ENCODE measurements at regions not wholly inside any gene's neighbourhood (a gene's known extent, or its start where the extent isn't known, plus 50 kb on each side); places are given as distances from the start of the nearest gene placed in this dataset.

DNA sequence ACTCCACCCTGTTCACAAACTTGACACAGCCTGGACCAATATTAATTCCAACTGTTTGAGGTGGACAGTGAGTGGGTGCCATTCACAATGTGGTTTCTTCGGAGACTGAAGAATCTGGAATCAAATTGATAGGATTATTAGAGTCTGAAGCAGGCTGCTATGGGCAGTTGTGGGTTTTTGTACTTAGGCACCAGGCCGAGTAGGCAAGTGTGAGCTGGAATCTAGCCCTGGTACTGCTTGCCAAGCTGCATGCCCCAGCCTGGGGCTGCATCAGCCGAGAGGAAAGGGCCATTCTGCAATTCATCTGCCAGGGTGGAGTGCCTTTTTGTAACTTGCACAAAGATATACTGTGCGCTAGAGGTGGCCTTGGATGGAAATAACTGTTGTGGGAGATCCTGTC is 654.7 kb upstream of the FANCL start:
- no peaks in the 10 kb centered on the region for H3K9me3 ChIP-seq (ENCODE audit: control insufficient read depth, low read depth, low read length)
- H3K4me3 ChIP-seq (ENCODE audit: low read length) = no peak overlapping the region
- DNase-seq = no peak
- H3K36me3 ChIP-seq (ENCODE audit: control insufficient read depth, insufficient read depth, low read length) = no peaks in the 10 kb centered on the region
- H3K27ac ChIP-seq (ENCODE audit: low read length) = no peak overlapping the region
- no peaks in the 10 kb centered on the region for H3K4me1 ChIP-seq (ENCODE audit: control insufficient read depth, insufficient read depth, low read length)
- WGBS (ENCODE audit: insufficient coverage, low lambda C conversion rate) = 80% methylated on average over 1 of the region's 4 CpGs
- no peaks in the 10 kb centered on the region for H3K27me3 ChIP-seq (ENCODE audit: control insufficient read depth, insufficient read depth, low read length)

DNA sequence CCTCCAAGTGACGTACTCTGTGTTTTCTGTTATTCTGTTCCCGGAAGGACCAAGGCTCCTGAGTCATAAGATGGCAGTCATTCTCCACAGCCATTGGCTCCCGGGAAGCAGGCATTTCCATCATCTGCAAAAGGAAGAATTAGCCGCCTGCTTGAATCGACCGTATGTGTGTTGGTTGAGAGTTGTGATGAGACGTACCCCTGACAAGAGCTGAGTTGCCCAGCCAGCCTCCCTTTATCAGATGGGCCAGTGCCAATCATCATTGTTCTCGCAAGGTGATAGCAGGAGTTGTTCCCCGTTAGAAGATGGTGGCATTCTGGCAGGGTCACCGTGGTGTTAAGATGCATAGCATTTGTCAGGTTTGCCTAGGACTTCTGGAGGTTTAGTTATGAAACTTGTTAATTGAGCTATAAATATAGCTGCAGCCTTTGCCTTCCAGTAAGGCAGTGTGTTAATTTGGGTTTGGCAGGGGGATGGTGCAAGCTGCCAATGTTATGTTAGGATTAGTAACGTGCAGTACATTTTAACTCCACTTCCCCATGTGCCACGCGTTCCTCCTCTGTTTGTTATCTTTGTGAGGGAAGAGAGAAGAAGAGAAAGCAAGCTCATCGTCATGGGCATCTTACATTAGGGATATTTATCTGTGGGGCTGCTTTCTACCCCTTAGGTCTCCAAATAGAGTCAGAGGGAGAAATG is 652.7 kb upstream of the FANCL start:
- Histone ChIP-seq H3K27ac (ENCODE audit: low read length) (no peak overlapping the region), H3K4me3 (ENCODE audit: low read length) (no peak overlapping the region), H3K4me1 (ENCODE audit: control insufficient read depth, insufficient read depth, low read length) (no peaks in the 10 kb centered on the region), H3K36me3 (ENCODE audit: control insufficient read depth, insufficient read depth, low read length) (no peaks in the 10 kb centered on the region), H3K9me3 (ENCODE audit: control insufficient read depth, low read depth, low read length) (no peaks in the 10 kb centered on the region), H3K27me3 (ENCODE audit: control insufficient read depth, insufficient read depth, low read length) (no peaks in the 10 kb centered on the region)
- no CpG with 5 or more reads among the region's 14 CpGs for WGBS (ENCODE audit: insufficient coverage, low lambda C conversion rate)
- no peak for DNase-seq

DNA sequence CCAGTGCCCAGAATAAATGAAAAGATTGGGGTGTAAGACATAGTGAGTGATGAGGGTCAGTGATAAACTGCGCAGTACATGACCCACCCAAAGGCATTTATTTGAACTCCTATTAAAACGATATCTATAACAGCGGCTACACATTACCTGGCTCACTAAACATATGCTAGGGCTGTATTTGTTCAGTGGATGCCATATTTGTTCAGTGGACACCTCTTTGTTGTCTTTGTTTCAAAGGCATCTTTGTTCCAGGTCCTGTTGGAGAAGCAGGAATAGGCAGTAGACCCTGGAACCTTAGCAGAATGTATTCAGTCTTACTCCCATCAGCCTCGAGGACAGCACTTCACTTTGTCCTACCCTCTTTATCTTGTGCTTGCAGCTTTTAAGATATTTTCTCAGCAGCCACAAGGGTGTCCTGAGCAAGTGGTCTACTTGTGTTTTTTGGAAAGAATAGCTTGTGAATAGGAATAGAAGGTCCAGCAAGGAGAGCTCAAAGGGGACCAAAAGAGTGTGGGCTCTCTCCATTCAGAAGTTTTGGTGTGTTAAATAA is 650.8 kb upstream of the FANCL start:
- WGBS (ENCODE audit: insufficient coverage, low lambda C conversion rate) = no CpG with 5 or more reads among the region's 4 CpGs
- H3K27ac ChIP-seq (ENCODE audit: low read length) = no peak overlapping the region
- H3K4me3 ChIP-seq (ENCODE audit: low read length) = no peak overlapping the region
- H3K4me1 ChIP-seq (ENCODE audit: control insufficient read depth, insufficient read depth, low read length) = no peaks in the 10 kb centered on the region
- no peaks in the 10 kb centered on the region for H3K9me3 ChIP-seq (ENCODE audit: control insufficient read depth, low read depth, low read length)
- H3K36me3 ChIP-seq (ENCODE audit: control insufficient read depth, insufficient read depth, low read length) = no peaks in the 10 kb centered on the region
- no peaks in the 10 kb centered on the region for H3K27me3 ChIP-seq (ENCODE audit: control insufficient read depth, insufficient read depth, low read length)
- DNase-seq = no peak

DNA sequence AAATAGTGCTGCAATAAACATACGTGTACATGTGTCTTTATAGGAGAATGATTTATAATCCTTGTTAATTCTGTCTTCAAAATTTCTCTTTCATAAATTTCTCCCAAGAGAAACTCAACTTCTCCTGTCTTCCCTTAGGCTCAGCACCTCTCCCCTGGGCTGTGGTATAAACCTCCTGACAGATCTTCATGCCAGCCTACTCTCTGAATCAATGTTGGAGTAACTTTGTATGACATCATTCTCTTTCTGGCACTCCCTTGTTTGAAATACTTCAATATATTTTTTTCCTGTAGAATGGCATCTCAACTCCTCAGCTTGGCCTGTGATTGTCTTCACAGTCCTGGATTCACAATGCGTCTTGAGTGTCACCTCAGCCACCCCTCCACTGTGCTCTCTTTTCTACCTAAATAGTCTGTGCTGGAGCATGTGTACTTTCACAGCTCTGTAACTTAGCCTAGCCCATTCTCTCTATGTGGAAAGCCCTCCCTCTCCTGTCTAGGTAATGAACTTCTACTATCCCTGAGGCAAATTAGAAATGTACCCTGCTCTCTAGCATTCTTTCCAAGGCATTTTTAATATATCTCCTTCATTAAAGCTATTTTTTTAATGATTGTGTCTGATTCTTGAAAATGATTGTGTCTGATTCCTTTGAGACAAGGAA is 649.9 kb upstream of the FANCL start:
- DNase-seq = no peak
- Histone ChIP-seq H3K9me3 (ENCODE audit: control insufficient read depth, low read depth, low read length) (no peaks in the 10 kb centered on the region), H3K4me1 (ENCODE audit: control insufficient read depth, insufficient read depth, low read length) (no peaks in the 10 kb centered on the region), H3K4me3 (ENCODE audit: low read length) (no peak overlapping the region), H3K36me3 (ENCODE audit: control insufficient read depth, insufficient read depth, low read length) (no peaks in the 10 kb centered on the region), H3K27ac (ENCODE audit: low read length) (no peak overlapping the region), H3K27me3 (ENCODE audit: control insufficient read depth, insufficient read depth, low read length) (no peaks in the 10 kb centered on the region)
- no CpG with 5 or more reads among the region's 2 CpGs for whole genome bisulfite sequencing (ENCODE audit: insufficient coverage, low lambda C conversion rate)

DNA sequence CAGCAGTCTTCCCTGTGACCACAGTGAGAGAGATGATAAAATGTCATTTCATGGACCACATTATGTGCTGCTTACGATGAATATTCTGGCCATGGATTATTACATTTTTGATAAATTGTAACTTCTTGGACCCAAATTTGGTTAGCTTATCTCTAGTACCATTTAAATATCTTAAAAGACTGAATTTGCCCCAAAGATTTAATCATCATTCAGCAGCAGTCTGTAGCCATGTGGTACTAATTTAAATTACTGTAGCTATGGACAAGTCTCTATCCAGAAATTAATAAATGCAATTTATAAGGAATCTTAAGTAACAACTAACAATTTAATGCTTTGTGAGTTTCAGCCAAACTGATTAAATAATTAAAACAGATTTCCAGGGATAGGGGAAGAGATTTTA is 644.9 kb upstream of the FANCL start:
- Histone ChIP-seq H3K4me3 (ENCODE audit: low read length) (no peak overlapping the region), H3K36me3 (ENCODE audit: control insufficient read depth, insufficient read depth, low read length) (no peaks in the 10 kb centered on the region), H3K4me1 (ENCODE audit: control insufficient read depth, insufficient read depth, low read length) (no peaks in the 10 kb centered on the region), H3K27ac (ENCODE audit: low read length) (no peak overlapping the region), H3K27me3 (ENCODE audit: control insufficient read depth, insufficient read depth, low read length) (no peaks in the 10 kb centered on the region), H3K9me3 (ENCODE audit: control insufficient read depth, low read depth, low read length) (no peaks in the 10 kb centered on the region)
- no CpG with 5 or more reads among the region's 1 CpG for WGBS (ENCODE audit: insufficient coverage, low lambda C conversion rate)
- no peak for DNase-seq

DNA sequence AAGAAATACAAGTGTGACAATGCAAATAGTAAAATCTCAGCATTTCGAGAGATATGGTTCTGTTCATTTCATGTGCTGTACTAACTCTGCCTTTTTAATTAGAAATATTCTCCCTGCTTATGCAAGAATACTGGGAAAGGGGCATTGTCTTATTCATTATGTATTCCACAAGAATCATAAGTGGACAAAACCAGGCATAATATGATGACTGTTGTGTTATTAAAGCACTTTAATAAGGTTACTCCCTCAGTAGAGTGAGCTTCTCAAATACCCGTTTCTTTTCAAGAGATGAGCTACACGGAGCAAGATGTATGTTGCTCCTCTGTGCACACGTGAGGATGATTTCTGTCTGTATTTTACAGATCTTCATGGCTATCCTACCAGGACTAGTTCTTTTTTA is 638.7 kb upstream of the FANCL start:
- H3K4me1 ChIP-seq (ENCODE audit: control insufficient read depth, insufficient read depth, low read length) = no peaks in the 10 kb centered on the region
- 100% methylated on average over 1 of the region's 4 CpGs for WGBS (ENCODE audit: insufficient coverage, low lambda C conversion rate)

DNA sequence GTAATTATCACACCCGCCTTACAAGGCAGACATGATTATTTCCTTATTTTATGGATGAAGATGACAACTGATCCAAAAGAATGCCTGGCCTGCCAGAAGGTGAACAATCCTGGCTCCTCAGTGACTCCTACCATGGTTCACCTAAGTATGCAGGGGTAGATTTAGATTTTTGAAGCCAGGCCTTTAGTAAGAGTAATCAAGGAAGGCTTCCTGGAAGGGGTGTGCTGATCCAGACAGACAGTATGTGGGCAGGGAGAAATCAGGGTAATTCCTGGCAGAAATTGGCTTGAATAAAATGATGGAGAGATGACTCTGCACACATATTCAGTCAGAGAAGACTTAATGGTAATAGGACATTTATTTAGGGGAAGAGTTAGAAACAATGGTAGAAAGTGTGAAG is 637.7 kb upstream of the FANCL start:
- no peaks in the 10 kb centered on the region for H3K36me3 ChIP-seq (ENCODE audit: control insufficient read depth, insufficient read depth, low read length)
- H3K4me1 ChIP-seq (ENCODE audit: control insufficient read depth, insufficient read depth, low read length) = no peaks in the 10 kb centered on the region
- no peaks in the 10 kb centered on the region for H3K27me3 ChIP-seq (ENCODE audit: control insufficient read depth, insufficient read depth, low read length)
- no peak overlapping the region for H3K4me3 ChIP-seq (ENCODE audit: low read length)
- H3K9me3 ChIP-seq (ENCODE audit: control insufficient read depth, low read depth, low read length) = no peaks in the 10 kb centered on the region
- no peak for DNase-seq
- no CpG with 5 or more reads among the region's 1 CpG for WGBS (ENCODE audit: insufficient coverage, low lambda C conversion rate)
- no peak overlapping the region for H3K27ac ChIP-seq (ENCODE audit: low read length)

More for the DNA sequence above, 638.7 kb upstream of the FANCL start:
- no peak for DNase-seq
- no peaks in the 10 kb centered on the region for H3K9me3 ChIP-seq (ENCODE audit: control insufficient read depth, low read depth, low read length)
- H3K27me3 ChIP-seq (ENCODE audit: control insufficient read depth, insufficient read depth, low read length) = no peaks in the 10 kb centered on the region
- no peak overlapping the region for H3K4me3 ChIP-seq (ENCODE audit: low read length)
- H3K36me3 ChIP-seq (ENCODE audit: control insufficient read depth, insufficient read depth, low read length) = no peaks in the 10 kb centered on the region
- H3K27ac ChIP-seq (ENCODE audit: low read length) = no peak overlapping the region

DNA sequence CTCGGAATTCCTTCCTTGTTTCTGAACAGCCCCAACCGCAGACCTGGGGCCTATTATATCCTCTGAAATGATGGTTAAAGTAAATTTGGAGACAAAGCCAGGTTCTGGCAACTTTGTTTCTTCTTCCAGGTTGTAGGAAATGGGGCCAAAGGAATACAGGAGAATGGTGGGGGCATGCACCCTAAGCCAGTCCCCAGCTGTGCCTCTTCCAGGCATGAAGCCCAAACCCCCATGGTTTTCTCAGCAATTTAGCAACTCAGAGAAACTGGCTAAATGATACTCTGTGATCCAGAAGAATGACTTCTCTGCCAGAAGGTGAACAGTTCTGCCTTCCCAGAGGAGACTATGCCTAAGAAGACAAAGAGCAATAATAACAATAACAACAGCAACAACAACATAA is 635.0 kb upstream of the FANCL start:
- Histone ChIP-seq H3K4me3 (ENCODE audit: low read length) (no peak overlapping the region), H3K36me3 (ENCODE audit: control insufficient read depth, insufficient read depth, low read length) (no peaks in the 10 kb centered on the region), H3K27me3 (ENCODE audit: control insufficient read depth, insufficient read depth, low read length) (no peaks in the 10 kb centered on the region), H3K4me1 (ENCODE audit: control insufficient read depth, insufficient read depth, low read length) (no peaks in the 10 kb centered on the region), H3K9me3 (ENCODE audit: control insufficient read depth, low read depth, low read length) (no peaks in the 10 kb centered on the region), H3K27ac (ENCODE audit: low read length) (no peak overlapping the region)
- WGBS (ENCODE audit: insufficient coverage, low lambda C conversion rate) = no CpG with 5 or more reads among the region's 2 CpGs
- DNase-seq = no peak

DNA sequence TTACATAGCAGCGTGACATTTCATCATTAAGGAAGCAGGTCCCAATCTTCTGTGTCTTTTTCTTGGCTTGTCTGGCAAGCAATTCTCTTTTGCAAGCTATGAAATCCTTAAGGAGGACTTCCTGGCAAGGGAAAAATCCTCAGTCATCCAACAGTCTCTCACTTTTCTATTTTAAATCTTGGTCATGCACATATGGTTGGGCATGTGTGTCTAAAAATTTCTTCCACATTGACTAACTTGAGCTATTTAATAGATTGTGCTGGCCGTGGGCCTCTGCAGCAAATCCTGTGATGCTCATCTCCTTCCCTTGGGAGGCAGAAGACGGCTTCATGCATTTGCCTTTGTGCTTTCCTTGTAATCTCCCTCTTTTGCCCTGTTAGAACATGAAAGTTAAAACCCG is 634.3 kb upstream of the FANCL start:
- WGBS (ENCODE audit: insufficient coverage, low lambda C conversion rate) = 71% methylated on average over 3 of the region's 4 CpGs
- Histone ChIP-seq H3K9me3 (ENCODE audit: control insufficient read depth, low read depth, low read length) (no peaks in the 10 kb centered on the region), H3K4me3 (ENCODE audit: low read length) (no peak overlapping the region), H3K27ac (ENCODE audit: low read length) (no peak overlapping the region), H3K36me3 (ENCODE audit: control insufficient read depth, insufficient read depth, low read length) (no peaks in the 10 kb centered on the region), H3K4me1 (ENCODE audit: control insufficient read depth, insufficient read depth, low read length) (no peaks in the 10 kb centered on the region), H3K27me3 (ENCODE audit: control insufficient read depth, insufficient read depth, low read length) (no peaks in the 10 kb centered on the region)
- no peak for DNase-seq

DNA sequence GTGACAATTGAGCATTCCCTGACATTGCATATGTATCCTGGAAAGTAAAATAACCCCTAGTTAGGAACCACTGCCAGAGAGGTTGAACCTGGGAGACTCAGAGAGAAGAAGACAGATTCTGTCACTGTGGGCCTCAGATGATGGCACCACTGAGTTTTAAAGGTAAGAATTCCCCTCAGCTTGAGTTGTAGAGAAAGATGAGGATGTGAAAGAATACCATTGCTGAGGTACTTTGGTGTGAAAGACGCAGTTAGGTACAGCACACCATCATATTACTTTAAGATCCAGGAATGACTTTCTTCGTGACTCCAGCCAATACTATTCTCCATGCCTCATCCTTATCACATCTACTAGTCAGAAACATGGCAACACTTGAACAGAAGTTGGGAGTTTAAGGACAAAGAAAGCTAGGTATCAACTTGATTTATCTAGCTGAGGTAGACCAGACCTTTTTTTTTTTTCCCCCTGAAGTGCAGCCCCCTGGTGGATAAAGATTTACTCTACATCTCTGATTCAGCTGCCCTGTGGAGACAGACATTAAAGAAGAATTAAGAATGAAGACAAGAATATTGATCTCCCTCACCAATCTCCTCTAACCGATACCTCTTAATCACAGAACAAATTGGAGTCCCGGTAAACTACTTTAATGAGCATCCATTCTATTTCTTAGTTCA is 630.5 kb upstream of the FANCL start:
- Histone ChIP-seq H3K4me3 (ENCODE audit: low read length) (no peak overlapping the region), H3K36me3 (ENCODE audit: control insufficient read depth, insufficient read depth, low read length) (no peaks in the 10 kb centered on the region), H3K4me1 (ENCODE audit: control insufficient read depth, insufficient read depth, low read length) (no peaks in the 10 kb centered on the region), H3K27me3 (ENCODE audit: control insufficient read depth, insufficient read depth, low read length) (no peaks in the 10 kb centered on the region), H3K27ac (ENCODE audit: low read length) (no peak overlapping the region), H3K9me3 (ENCODE audit: control insufficient read depth, low read depth, low read length) (no peaks in the 10 kb centered on the region)
- DNase-seq = no peak
- 93% methylated on average over 2 of the region's 4 CpGs for WGBS (ENCODE audit: insufficient coverage, low lambda C conversion rate)

Measured in large intestine (tissue), 3 donors.